SK-N-SH treated with all-trans-retinoic acid at 6 μM for 48 hours (cell line): ENCODE measurements at regions not wholly inside any gene's neighbourhood (a gene's known extent, or its start where the extent isn't known, plus 50 kb on each side); places are given as distances from the start of the nearest gene placed in this dataset.

Experiments used
- ATAC-seq: fragments of 200-7000 bp; cut with Tn5 transposase; 3 replicates; pipeline ENCODE4 v1.9.1; 2020; ENCODE audit warnings: mild to moderate bottlenecking, moderate library complexity
- ARNTL ChIP-seq: fragments of 450-650 bp; formaldehyde crosslinking; IDR thresholded peaks from 2 replicates; pipeline ENCODE4 v1.5.0; 2020; ENCODE audit warnings: low read depth, mild to moderate bottlenecking, moderate library complexity, borderline replicate concordance
- BACH2 ChIP-seq: fragments of 250-450 bp; sonication (Bioruptor Pico); IDR thresholded peaks from 2 replicates; pipeline ENCODE4 v1.9.0; 2021; ENCODE audit warnings: mild to moderate bottlenecking, borderline replicate concordance
- CREB5 ChIP-seq: fragments of 250-450 bp; sonication (Bioruptor Pico); IDR thresholded peaks from 2 replicates; pipeline ENCODE4 v1.5.1; 2020; ENCODE audit warnings: low read depth, mild to moderate bottlenecking, moderate library complexity
- CSRNP3 ChIP-seq: fragments of 250-450 bp; sonication (Bioruptor Pico); IDR thresholded peaks from 2 replicates; pipeline ENCODE4 v1.5.1; 2021; ENCODE audit warnings: mild to moderate bottlenecking, moderate library complexity
- ESRRG ChIP-seq: fragments of 250-450 bp; sonication (Bioruptor Pico); IDR thresholded peaks from 2 replicates; pipeline ENCODE4 v1.6.1; 2021; ENCODE audit warnings: mild to moderate bottlenecking
- GLIS3 ChIP-seq: fragments of 250-450 bp; sonication (Bioruptor Pico); IDR thresholded peaks from 2 replicates; pipeline ENCODE4 v1.5.0; 2020; ENCODE audit warnings: mild to moderate bottlenecking, moderate library complexity
- ISL1 ChIP-seq: fragments of 250-450 bp; sonication (Bioruptor Pico); IDR thresholded peaks from 2 replicates; pipeline ENCODE4 v2.1.2; 2022; ENCODE audit warnings: mild to moderate bottlenecking, moderate library complexity
- PATZ1 ChIP-seq: fragments of 250-450 bp; sonication (Bioruptor Pico); IDR thresholded peaks from 2 replicates; pipeline ENCODE4 v1.8.0; 2020; ENCODE audit warnings: mild to moderate bottlenecking, moderate library complexity, borderline replicate concordance
- POU6F1 ChIP-seq: fragments of 250-450 bp; sonication (Bioruptor Pico); IDR thresholded peaks from 2 replicates; pipeline ENCODE4 v1.8.0; 2021; ENCODE audit warnings: low read depth, mild to moderate bottlenecking, moderate library complexity, borderline replicate concordance
- PPARA ChIP-seq: fragments of 250-450 bp; sonication (Bioruptor Pico); IDR thresholded peaks from 2 replicates; pipeline ENCODE4 v1.5.0; 2020; ENCODE audit warnings: mild to moderate bottlenecking, borderline replicate concordance
- RARB ChIP-seq: fragments of 250-450 bp; sonication (Bioruptor Pico); IDR thresholded peaks from 2 replicates; pipeline ENCODE4 v1.8.0; 2021; ENCODE audit warnings: mild to moderate bottlenecking, moderate library complexity
- SNAI2 ChIP-seq: fragments of 250-450 bp; sonication (Bioruptor Pico); IDR thresholded peaks from 2 replicates; pipeline ENCODE4 v1.5.0; 2020; ENCODE audit warnings: mild to moderate bottlenecking, moderate library complexity
- TCF4 ChIP-seq: fragments of 250-450 bp; sonication (Bioruptor Pico); IDR thresholded peaks from 2 replicates; pipeline ENCODE4 v1.8.0; 2021; ENCODE audit warnings: mild to moderate bottlenecking, moderate library complexity, borderline replicate concordance
- TOX ChIP-seq: fragments of 250-450 bp; sonication (Bioruptor Pico); IDR thresholded peaks from 2 replicates; pipeline ENCODE4 v1.8.0; 2021; ENCODE audit warnings: mild to moderate bottlenecking, moderate library complexity, borderline replicate concordance
- TSHZ2 ChIP-seq: fragments of 250-450 bp; sonication (Bioruptor Pico); IDR thresholded peaks from 2 replicates; pipeline ENCODE4 v1.5.0; 2020; ENCODE audit warnings: mild to moderate bottlenecking, moderate library complexity
- ZC3H10 ChIP-seq: fragments of 250-450 bp; sonication (Bioruptor Pico); IDR thresholded peaks from 2 replicates; pipeline ENCODE4 v1.5.1; 2021; ENCODE audit warnings: mild to moderate bottlenecking, moderate library complexity
- ZFP3 ChIP-seq: fragments of 250-450 bp; sonication (Bioruptor Pico); IDR thresholded peaks from 2 replicates; pipeline ENCODE4 v1.5.0; 2020; ENCODE audit warnings: mild to moderate bottlenecking, moderate library complexity
- ZFP30 ChIP-seq: fragments of 450-650 bp; formaldehyde crosslinking; IDR thresholded peaks from 2 replicates; pipeline ENCODE4 v1.5.0; 2022; ENCODE audit warnings: mild to moderate bottlenecking, moderate library complexity
- ZNF565 ChIP-seq: fragments of 450-650 bp; formaldehyde crosslinking; conservative IDR thresholded peaks from 2 replicates; pipeline ENCODE4 v1.5.0; 2020; ENCODE audit warnings: low read depth, mild to moderate bottlenecking, moderate library complexity
- ZNF70 ChIP-seq: fragments of 450-650 bp; formaldehyde crosslinking; IDR thresholded peaks from 2 replicates; pipeline ENCODE4 v1.5.0; 2020; ENCODE audit warnings: mild to moderate bottlenecking, moderate library complexity
- ZNF8 ChIP-seq: fragments of 450-650 bp; formaldehyde crosslinking; IDR thresholded peaks from 2 replicates; pipeline ENCODE4 v1.5.0; 2020; ENCODE audit warnings: mild to moderate bottlenecking, moderate library complexity

- ATAC-seq, result no peak
- TF ChIP-seq ZNF70 (CRISPR knock-in tag) (no peak), ZNF565 (CRISPR knock-in tag) (no peak), ARNTL (CRISPR knock-in tag) (no peak)
Observed at GRCh38 chr21:17390569-17390968, 122.3 kb upstream of the CXADR start.

GRCh38 chr21:17391811-17392340, 121.0 kb upstream of the CXADR start:
- ATAC-seq, result no peak
- no peak for TF ChIP-seq CREB5
- no peak for TF ChIP-seq ZFP30 (CRISPR knock-in tag)
- no peak for TF ChIP-seq RARB
- no peak for TF ChIP-seq ZNF70 (CRISPR knock-in tag)
- TF ChIP-seq BACH2 (CRISPR knock-in tag), result no peak
- no peak for TF ChIP-seq CSRNP3 (CRISPR knock-in tag)
- TF ChIP-seq ZNF8 (CRISPR knock-in tag), result no peak
- no peak for TF ChIP-seq ESRRG
- TF ChIP-seq ZC3H10 (CRISPR knock-in tag), result no peak
- TF ChIP-seq GLIS3 (CRISPR knock-in tag), result no peak
- TF ChIP-seq TOX (CRISPR knock-in tag), result no peak
- no peak for TF ChIP-seq TCF4 (CRISPR knock-in tag)
- no peak for TF ChIP-seq ZFP3 (CRISPR knock-in tag)
- TF ChIP-seq ZNF565 (CRISPR knock-in tag), result no peak
- TF ChIP-seq POU6F1 (CRISPR knock-in tag), result no peak
- TF ChIP-seq PPARA (CRISPR knock-in tag), result no peak
- no peak for TF ChIP-seq ARNTL (CRISPR knock-in tag)
- no peak for TF ChIP-seq TSHZ2 (CRISPR knock-in tag)
- no peak for TF ChIP-seq ISL1
- no peak for TF ChIP-seq SNAI2

GRCh38 chr21:17393413-17393812, 119.4 kb upstream of the CXADR start:
- TF ChIP-seq PATZ1 (CRISPR knock-in tag), result no peak
- TF ChIP-seq ZNF70 (CRISPR knock-in tag), result no peak
- no peak for ATAC-seq

GRCh38 chr21:17396948-17397347, 115.9 kb upstream of the CXADR start:
- ATAC-seq, result no peak
- no peak for TF ChIP-seq RARB
- no peak for TF ChIP-seq TCF4 (CRISPR knock-in tag)
- no peak for TF ChIP-seq ARNTL (CRISPR knock-in tag)
- TF ChIP-seq SNAI2, result no peak
- no peak for TF ChIP-seq POU6F1 (CRISPR knock-in tag)
